Activated naive CD4-positive, alpha-beta T cell treated with anti-CD3 and anti-CD28 coated beads, Interleukin-2, amount 50 U/mL, for 16 hours (primary cell): ENCODE measurements at regions not wholly inside any gene's neighbourhood (a gene's known extent, or its start where the extent isn't known, plus 50 kb on each side); places are given as distances from the start of the nearest gene placed in this dataset.

Source experiments
- DNase-seq: peaks from one replicate; pipeline ENCODE4 v3.0.0-alpha.2; 2020

DNA sequence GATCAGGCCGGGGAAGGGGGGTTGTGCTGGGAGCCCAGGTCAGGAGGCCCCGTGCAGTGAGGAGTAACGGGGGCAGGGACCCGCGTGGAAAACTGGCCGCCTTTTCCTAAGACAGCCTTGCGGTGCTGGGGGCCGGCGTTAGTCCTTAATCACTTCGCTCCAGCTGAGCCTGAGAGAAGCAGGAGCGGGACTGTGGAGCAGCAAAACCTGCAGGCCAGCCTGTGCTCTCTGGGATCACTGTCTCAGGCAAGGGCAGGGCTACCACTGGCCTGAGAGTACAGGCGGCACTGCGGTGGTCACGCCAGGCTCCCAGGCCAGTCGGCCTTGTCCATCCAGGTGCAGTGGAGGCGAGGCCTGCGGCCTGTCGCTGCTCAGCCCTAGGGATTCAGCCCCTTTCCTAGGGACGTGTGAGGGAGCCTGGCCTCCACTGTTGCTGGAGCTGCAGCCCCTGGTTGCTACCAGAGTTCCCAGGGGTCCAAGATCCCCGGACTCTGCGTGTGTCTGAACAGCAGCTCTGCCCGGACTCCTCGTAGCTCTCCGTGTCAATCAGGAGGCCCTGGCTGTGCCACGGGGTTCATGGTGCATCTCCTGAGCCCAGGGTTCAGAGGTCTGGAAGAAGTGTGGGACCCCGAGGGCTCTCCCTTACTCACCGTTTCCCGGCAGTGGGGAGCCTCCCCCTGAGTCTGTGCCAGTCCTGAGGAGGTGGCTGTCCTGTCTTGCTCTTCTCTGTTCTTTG lies 2141.7 kb upstream of the TENM3 start:
- no peak for DNase-seq

DNA sequence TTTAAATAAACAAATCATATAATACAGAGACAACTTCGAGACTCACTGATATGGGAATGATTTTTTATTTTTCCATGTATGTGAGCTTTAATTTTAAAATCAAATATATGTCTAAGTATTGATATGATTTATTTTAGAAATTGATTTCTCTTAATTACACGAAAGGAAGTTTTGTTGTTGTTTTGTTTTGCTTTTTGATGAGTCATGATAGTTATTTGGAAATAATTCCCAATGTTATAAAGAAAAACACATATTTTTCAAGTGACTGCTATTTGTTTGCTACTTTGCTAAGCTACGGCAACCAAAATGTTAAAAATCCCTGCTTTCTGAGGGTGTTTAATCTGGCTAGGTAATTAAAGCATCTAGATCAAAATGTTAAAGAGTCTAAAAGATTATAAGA lies 2139.4 kb upstream of the TENM3 start:
- no peak for DNase-seq

- DNase-seq: no peak
Observed at GRCh38 chr4:180105362-180105761, 2137.8 kb upstream of the TENM3 start.

DNA sequence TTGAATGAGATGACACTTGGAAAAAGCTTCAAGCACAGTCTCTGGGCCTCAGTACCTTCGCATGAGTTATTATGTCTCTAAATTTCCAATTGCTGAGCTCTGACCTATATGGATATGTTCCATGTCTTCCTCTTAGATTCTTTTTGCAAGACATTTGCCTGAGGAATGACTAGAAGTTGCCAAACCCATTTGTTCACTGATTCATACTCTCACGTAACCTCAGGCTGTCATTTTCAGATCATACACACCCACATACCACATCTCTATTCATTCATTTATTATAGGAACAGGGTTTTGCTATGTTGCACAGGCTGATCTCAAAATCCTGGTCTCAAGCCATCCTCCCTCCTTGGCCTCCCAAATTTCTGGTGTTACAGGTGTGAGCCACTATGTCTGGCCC lies 2137.1 kb upstream of the TENM3 start:
- no peak for DNase-seq

GRCh38 chr4:180106997-180107396 lies 2136.2 kb upstream of the TENM3 start:
- DNase-seq: no peak

DNA sequence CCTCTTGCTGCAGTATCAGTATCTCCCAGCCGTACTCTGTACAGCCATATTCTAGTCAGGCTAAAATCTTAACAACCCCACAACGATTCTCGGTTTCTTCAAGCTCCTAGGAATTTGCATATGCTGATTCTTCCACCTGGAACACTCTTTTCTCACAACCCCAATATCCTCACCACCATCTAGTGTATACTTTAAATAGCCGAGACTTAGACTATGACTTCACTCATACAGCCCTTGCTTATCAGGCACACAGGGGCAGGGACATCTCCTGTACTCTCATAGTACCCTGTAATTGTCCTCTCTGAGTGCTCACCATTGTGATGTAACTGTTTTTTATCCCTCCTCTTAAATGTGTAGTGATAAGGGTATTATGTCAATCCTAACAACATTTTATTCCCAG lies 2126.4 kb upstream of the TENM3 start:
- no peak for DNase-seq

DNA sequence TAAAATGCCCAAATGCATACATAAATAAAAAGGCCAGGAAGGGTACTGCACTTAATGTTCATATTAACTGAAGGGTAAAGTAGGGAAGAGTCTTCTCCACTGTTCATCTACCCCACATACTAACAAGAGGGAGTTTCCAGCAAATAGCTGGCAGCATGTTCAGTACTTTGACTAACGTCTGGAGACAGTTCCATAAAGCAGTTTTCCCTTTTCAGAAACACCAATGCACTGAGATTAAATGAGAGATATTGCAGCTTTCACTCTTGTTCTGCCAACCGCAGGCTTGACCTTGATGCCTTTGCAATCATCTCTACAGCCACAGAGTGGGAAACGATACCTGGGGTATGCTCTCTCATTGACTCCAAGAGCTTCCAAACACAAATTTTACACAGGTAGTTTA lies 2123.1 kb upstream of the TENM3 start:
- DNase-seq: no peak

DNA sequence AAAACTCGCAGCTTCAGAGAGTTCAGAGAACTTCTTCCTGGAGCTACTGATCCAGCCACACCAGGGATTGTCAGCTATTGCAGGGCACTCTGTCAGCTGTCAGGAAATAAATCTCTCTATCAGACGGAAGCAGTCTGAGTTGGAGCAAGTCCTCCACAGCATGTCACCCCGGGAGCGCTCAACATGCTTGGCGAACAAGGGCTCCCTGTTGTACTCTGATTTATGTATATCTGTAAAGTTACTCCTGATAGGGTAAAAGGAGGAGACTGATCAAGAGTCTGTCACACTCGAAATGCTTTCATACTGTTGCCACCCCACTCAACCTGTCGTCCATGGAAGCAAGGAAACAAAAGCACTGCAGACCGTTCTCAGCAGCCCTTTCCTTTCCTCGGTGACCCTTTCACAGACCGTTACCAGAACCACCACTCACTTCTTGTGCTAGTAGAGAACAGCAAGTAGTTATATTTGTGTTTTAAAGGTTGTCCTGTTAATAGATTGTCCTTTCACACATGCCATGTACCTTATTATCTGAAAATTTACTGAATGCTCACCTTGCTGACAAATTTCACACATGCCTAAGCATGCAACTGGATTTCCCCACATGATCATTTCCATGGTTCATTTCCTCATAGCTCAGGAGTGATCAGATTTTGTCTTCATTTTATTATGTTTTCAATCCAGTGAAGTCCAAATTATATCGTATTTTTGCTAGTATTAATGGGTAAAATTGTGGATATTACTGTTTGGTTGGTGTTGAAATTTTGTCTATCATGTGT lies 2108.9 kb upstream of the TENM3 start:
- no peak for DNase-seq

DNA sequence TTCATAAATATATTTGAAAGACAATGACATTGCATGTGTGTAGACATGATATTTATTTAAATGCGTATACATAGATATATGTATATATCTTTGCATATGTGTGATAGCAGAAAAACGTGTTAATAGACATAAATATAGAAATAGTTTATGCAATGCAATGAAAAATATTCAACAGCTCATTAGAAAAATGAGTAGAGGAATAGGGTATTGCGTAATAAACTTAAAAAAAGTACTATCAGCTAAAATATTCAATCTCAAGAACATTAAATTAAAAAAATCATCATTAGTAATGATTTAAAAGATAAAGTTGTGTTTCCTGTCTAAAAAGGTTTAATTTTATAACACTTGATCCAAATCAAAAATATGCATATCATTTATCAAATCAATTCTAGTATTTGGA lies 2101.5 kb upstream of the TENM3 start:
- DNase-seq: no peak

DNA sequence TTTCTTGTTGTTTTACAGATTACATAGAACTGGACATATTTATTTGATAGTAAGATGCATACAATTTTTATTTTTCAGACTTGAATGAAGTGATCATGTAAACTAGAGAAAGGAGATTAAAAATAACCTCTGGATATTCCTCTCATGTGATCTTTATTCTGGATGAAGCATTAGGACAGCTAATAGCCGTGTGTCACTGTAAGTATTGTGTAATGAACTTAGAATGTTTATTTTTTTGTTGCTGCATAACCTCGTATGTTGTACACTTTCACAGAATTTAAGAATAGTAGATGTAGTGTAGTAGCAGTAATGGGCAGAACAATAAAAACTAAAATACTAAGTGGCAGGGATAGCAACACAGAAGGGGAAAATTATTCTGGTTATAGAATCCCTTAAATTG lies 2094.5 kb upstream of the TENM3 start:
- no peak for DNase-seq

DNA sequence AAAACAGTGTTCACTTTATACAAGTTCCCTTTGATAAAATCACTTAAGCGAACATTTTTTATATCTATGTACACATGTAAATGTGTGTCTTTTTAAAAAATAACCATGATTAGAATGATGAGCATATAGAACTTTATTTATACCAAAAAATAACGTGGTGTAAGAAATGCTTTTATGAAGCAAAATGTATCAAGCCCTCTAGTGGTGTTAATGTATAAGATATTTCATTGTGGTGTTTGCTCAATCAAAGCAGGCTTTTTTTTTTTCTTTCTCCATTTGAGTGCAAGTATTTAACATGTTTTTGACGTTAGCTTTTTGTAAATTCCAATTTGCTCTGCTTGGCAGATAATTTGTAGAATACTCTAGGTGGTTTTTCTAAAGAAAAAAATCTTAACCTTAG lies 2092.4 kb upstream of the TENM3 start:
- DNase-seq: no peak

DNA sequence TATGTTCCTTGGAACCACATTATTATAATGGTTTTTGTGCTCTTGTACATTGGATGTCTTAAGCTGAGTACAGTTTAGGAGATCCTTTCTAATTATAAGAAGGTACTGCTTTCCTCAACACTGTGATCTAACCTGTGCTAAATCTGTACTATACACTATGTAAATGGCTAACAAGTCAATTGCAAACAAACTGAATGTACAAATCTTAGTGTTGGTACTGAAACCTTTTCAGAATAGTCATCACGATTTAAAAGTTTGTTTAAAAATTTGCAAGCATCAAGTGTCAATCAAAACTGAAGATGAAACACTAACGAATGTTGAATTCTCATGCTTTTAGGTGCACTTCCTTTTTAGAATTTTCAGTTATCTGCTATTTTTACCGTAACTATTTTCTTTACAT lies 2090.4 kb upstream of the TENM3 start:
- DNase-seq: no peak

GRCh38 chr4:180153587-180153986 lies 2089.6 kb upstream of the TENM3 start:
- DNase-seq: no peak

DNA sequence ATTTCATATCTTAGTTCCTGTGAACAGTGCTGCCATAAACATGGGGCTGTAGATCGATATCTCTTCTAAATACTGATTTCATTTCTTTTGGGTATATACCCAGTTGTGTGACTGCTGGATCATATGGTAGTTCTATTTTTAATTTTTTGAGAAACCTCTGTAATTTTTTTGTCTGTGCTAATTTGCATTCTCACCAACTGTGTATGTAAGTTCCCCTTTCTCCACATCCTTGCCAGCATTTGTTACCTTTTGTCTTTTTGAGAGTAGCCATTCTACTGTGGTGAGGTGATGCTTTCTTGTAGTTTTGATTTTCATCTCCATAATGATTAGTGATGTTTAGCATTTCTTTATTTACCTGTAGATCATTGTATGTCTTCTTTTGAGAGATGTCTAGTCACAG lies 2086.5 kb upstream of the TENM3 start:
- DNase-seq: no peak

GRCh38 chr4:180160195-180160983 lies 2082.8 kb upstream of the TENM3 start:
- DNase-seq: no peak

GRCh38 chr4:180164799-180165198 lies 2078.4 kb upstream of the TENM3 start:
- no peak for DNase-seq

GRCh38 chr4:180169394-180169793 lies 2073.8 kb upstream of the TENM3 start:
- DNase-seq: no peak

- no peak for DNase-seq
Observed at GRCh38 chr4:180169966-180170365, 2073.2 kb upstream of the TENM3 start.

GRCh38 chr4:180179146-180179545 lies 2064.1 kb upstream of the TENM3 start:
- no peak for DNase-seq

GRCh38 chr4:180189666-180190065 lies 2053.5 kb upstream of the TENM3 start:
- DNase-seq: no peak

- DNase-seq: no peak
Observed at GRCh38 chr4:180190382-180190781, 2052.8 kb upstream of the TENM3 start.

GRCh38 chr4:180197471-180197870 lies 2045.7 kb upstream of the TENM3 start:
- no peak for DNase-seq

- DNase-seq: no peak
Observed at GRCh38 chr4:180203349-180203748, 2039.9 kb upstream of the TENM3 start.

DNA sequence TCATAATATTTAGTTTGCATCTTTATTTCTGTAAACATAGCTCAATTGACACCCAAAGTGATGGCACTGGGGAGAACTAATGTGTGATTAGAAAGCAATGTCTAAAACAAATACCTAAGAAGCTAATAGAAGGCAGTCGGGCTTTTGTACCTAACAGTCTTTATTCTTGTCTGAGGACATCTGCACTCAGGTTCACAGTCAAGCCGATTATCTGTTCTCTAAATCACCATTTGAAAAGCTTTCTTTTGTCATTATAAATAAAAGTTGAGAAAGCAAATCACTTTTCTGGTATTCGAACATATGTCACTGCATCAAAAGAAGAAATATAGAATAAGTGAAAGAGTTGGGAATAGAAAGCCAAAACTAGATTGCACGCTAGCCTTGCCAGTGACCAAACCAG lies 2037.9 kb upstream of the TENM3 start:
- no peak for DNase-seq
